HuH-7 (cell line): ENCODE measurements at regions not wholly inside any gene's neighbourhood (a gene's known extent, or its start where the extent isn't known, plus 50 kb on each side); places are given as distances from the start of the nearest gene placed in this dataset.
"Not testable (repeated sequence)": the region's sequence is repeated elsewhere in the genome, so short reads cannot be mapped to it uniquely, and the experiment has no call there.

Experiments
- DNase-seq: peaks from one replicate; pipeline ENCODE4 v3.0.0; 2011; ENCODE audit warnings: low spot score

- DNase-seq: no peak
Observed at GRCh38 chr7:46625032-46625431, 704.0 kb upstream of the IGFBP3 start.

DNA sequence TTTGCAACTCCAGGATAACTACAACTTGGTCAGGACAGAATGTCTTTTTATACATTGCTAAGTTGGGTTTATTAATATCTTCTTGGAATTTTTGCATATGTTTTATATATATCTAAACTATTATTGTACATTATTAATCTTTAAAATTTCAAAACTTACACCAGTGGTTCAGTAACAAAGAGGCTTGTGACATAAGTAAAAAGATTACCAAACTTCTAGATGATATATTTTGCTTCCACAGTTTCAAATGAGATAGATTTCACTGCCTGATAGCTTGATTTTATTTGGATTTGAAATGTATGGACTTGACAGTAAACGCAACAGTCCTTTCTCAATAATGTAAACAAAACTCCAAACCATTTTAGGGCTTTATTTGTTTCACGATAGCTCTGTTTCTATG lies 701.2 kb upstream of the IGFBP3 start:
- no peak for DNase-seq

GRCh38 chr7:46619723-46620310 lies 698.7 kb upstream of the IGFBP3 start:
- no peak for DNase-seq

GRCh38 chr7:46616636-46617035 lies 695.6 kb upstream of the IGFBP3 start:
- no peak for DNase-seq

- no peak for DNase-seq
Observed at GRCh38 chr7:46613551-46613950, 692.5 kb upstream of the IGFBP3 start.

GRCh38 chr7:46613116-46613515 lies 692.0 kb upstream of the IGFBP3 start:
- no peak for DNase-seq

- DNase-seq: no peak
Observed at GRCh38 chr7:46611508-46611907, 690.4 kb upstream of the IGFBP3 start.

GRCh38 chr7:46610746-46611145 lies 689.7 kb upstream of the IGFBP3 start:
- DNase-seq: no peak

DNA sequence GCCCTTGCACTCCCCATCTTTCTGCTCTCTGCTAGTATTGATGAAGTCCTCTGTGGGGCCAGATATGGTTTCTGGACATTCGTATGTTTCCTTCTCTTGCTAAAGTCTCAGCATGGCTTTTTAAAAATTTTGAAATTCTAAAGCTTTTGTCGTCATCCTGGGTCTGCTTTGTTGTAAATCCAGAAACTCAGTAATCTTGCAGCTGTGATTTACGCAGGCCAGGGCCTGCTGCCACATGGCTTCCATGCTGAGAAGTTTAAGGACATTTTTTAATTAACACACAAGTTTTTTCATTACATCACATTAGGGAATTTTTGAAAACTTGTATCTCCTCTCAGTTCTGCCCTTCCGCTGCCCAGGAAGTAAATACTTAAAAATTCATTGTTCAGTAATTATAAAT lies 686.1 kb upstream of the IGFBP3 start:
- DNase-seq: no peak

DNA sequence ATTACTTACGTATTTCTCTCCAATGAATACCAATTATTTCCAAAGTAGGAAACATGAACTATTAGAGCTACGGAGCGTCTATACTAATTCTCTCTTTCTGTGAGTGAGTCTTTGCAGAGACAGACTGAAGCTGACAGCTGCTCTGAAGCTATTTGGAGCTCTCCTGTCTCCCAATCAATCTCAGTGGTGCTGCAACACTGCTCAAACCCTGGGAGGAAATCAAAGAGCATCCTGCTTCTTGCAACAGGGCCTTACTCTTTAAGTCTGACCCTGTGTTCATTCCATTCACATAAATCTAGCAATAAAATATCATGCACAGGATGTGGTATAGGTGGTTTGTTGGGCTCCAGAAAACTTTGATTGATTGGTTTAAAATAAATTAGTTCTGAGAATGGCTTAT lies 685.7 kb upstream of the IGFBP3 start:
- no peak for DNase-seq

DNA sequence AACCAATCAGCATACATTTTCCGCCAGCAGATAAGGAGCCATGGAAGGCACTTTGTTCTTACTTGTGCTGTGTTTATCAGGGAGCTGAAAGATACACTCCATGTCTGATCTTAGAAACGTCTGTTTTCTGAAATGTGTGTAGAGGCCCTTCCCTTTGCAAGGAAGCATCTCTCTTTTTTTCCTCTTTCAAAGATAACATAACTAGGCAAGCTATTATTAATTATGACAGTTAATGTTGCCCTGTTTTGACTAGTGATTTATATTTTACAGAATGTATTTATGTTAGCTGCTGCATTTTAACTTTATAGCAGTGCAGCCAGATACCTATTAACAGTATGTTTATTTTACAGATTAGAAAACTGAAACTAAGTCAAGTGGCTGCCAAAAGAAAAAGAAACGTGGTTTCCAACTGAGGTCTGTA lies 683.2 kb upstream of the IGFBP3 start:
- DNase-seq: no peak

DNA sequence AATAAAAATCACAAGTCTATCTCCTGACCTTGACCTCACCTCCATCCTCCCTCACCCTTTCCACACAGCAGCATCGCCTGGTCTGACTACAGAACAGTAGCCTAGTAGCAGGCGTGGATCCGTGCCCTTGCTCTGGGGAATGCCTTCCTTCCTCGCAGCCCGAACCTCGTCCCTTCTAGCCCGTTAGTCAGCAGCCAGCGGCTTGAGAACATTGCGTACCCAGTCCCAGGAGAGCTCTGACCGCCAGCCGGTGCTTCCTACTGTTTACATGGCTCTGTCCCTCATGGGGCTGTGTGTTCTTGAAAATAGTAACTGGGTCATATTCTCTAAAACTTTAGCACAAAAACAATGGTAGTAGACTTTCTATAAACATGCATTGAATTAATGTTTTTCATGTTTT lies 682.7 kb upstream of the IGFBP3 start:
- DNase-seq: no peak

GRCh38 chr7:46603296-46603752 lies 682.3 kb upstream of the IGFBP3 start:
- no peak for DNase-seq

DNA sequence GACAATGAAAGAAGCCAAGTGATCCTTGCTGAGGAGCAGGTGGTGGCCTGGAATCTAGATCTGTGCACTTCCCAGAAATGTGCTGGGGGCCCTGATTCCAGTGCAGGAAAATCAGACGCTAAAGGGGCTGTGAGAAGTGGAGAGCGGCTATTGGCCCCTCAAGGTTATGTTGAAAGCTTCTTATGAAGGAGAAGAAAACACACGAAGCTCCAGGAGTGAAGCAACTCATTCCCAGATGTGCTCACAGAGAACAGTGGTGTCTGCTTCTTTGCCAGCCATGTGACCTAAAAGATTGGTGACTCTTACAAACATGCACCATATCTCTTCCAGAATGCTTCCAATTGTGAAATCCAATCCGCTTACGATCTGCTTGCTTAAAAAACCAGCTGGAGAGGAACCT lies 679.3 kb upstream of the IGFBP3 start:
- no peak for DNase-seq

DNA sequence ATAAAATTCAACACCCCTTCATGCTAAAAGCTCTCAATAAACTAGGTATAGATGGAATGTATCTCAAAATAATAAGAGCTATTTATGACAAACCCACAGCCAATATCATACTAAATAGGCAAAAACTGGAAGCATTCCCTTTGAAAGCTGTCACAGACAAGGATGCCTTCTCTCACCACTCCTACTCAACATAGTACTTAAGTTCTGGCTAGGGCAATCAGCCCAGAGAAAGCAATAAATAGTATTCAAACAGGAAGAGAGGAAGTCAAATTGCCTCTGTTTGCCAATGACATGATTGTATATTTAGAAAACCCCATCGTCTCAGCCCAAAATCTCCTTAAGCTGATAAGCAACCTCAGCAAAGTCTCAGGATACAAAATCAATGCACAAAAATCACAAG lies 673.8 kb upstream of the IGFBP3 start:
- DNase-seq: not testable (repeated sequence)

DNA sequence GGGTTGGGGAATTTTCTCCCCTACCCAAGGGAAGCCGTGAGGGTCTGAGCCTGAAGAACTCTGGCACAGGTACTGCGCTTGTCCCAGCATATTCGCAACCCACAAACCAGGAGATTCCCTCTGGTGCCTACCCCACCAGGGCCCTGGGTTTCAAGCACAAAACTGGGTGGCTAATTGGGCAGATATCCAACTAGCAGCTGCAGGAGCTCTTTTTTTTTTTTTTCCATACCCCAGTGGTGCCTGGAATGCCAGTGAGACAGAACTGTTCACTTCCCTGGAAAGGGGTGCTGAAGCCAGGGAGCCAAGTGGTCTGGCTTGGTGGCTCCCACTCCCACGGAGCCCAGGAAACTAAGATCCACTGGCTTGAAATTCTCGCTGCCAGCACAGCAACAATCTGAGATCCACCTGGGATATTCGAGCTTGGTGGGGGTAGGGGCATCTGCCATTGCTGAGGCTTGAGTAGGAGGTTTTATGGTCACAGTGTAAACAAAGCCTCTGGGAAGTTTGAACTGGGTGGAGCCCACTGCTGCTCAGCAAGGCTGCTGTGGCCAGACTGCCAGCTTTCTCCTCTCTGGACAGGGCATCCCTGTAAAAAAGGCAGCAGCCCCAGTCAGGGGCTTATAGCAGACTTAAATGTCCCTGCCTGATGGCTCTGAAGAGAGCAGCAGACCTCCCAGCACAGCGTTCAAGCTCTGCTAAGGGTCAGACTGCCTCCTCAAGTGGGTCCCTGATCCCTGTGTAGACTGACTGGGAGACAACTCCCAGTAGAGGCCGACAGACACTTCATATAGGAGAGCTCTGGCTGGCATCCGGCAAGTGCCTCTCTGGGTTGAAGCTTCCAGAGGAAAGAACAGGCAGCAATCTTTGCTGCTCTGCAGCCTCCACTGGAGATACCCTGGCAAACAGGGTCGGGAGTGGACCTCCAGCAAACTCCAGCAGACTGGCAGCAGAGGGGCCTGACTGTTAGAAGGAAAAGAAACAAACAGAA lies 670.1 kb upstream of the IGFBP3 start:
- DNase-seq: not testable (repeated sequence)

GRCh38 chr7:46589286-46589685 lies 668.2 kb upstream of the IGFBP3 start:
- DNase-seq: no peak

- no peak for DNase-seq
Observed at GRCh38 chr7:46586406-46586805, 665.3 kb upstream of the IGFBP3 start.

DNA sequence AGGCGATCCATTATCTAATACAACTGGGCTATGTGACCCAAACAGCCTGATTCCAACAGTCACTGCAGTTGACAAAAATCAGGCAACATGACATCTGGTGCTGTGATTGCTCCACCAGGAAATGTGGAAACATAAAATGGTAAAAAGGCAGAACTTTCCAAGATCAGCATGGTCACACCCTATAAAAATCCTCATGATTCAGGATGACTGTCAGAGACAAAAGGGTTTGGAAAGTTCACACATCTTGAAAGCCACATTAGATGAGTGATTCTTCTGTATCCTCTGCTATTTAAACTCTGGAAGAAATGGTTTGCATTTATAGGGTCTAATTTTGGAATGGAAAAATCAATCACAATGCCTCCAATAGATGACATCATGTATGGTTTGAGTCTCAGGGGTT lies 662.6 kb upstream of the IGFBP3 start:
- DNase-seq: no peak

DNA sequence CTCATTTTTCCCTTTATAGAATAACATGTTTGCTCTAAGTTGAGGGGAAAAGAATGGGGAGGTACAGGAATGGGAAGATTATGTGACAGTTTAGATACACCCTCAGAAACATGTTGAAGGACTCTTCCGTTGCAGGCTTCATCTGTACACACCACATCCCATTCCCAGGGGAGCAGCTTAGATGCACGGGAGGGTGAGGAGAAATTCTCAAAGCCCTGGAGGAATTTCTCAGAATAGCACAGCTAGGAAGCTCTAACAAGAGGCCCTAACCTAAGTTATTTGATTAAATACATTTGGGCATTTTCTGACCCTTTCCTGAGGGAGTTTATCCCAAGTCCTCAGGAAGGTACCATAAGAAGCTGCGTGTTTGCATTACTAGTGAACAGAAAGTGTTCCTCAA lies 660.2 kb upstream of the IGFBP3 start:
- DNase-seq: no peak

- DNase-seq: no peak
Observed at GRCh38 chr7:46580766-46581165, 659.7 kb upstream of the IGFBP3 start.

DNA sequence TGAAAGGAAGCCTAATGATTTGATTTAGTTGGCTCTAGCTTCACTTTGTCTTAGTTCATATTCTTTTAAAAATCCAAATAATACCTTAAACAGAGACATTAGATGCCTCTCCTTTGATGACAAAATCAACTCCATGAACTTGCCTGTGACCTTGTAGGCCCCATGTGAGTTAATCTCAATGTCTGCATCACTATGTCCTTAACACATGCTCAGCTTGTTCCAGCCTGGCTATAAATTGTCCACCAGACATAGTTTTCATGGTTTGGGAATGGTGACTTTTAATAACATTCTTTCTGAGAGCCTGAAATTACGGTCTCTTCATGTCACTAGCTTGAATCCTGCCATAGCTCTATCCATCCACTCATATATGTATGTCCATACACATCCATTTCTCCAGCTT lies 656.3 kb upstream of the IGFBP3 start:
- no peak for DNase-seq

GRCh38 chr7:46576950-46577349 lies 655.9 kb upstream of the IGFBP3 start:
- DNase-seq: no peak
